HG02970 (cell line): ENCODE measurements at regions not wholly inside any gene's neighbourhood (a gene's known extent, or its start where the extent isn't known, plus 50 kb on each side); places are given as distances from the start of the nearest gene placed in this dataset.

Source experiments
- ATAC-seq: cut with Tn5 transposase; IDR thresholded peaks from one replicate; pipeline ENCODE4 v1.9.1; 2021; ENCODE audit warnings: mild to moderate bottlenecking, moderate library complexity, moderate number of reproducible peaks; ENCODE audit not compliant: unreplicated experiment, low FRiP score

GRCh38 chr4:185892165-185892564, 80.2 kb upstream of the SORBS2 start:
- ATAC-seq = no peak

- no peak for ATAC-seq
Observed at GRCh38 chr4:185893500-185893899, 81.5 kb upstream of the SORBS2 start.

- no peak for ATAC-seq
Observed at GRCh38 chr4:185894481-185894880, 82.5 kb upstream of the SORBS2 start.

- ATAC-seq = no peak
Observed at GRCh38 chr4:185895351-185895750, 83.4 kb upstream of the SORBS2 start.

- ATAC-seq = no peak
Observed at GRCh38 chr4:185895866-185896265, 83.9 kb upstream of the SORBS2 start.

- no peak for ATAC-seq
Observed at GRCh38 chr4:185896817-185897488, 85.0 kb upstream of the SORBS2 start.

- ATAC-seq = no peak
Observed at GRCh38 chr4:185898413-185898812, 86.4 kb upstream of the SORBS2 start.

- ATAC-seq = no peak
Observed at GRCh38 chr4:185899833-185900232, 87.8 kb upstream of the SORBS2 start.

- no peak for ATAC-seq
Observed at GRCh38 chr4:185902654-185903053, 90.7 kb upstream of the SORBS2 start.

- ATAC-seq = no peak
Observed at GRCh38 chr4:185903205-185903604, 91.2 kb upstream of the SORBS2 start.

- ATAC-seq = no peak
Observed at GRCh38 chr4:185904381-185904780, 92.4 kb upstream of the SORBS2 start.

GRCh38 chr4:185909972-185910371, 98.0 kb upstream of the SORBS2 start:
- ATAC-seq = no peak

GRCh38 chr4:185911556-185912064, 99.6 kb upstream of the SORBS2 start:
- no peak for ATAC-seq

GRCh38 chr4:185912779-185913178, 100.8 kb upstream of the SORBS2 start:
- ATAC-seq = no peak

GRCh38 chr4:185914583-185915199, 102.7 kb upstream of the SORBS2 start:
- ATAC-seq = no peak

- ATAC-seq = no peak
Observed at GRCh38 chr4:185915271-185915670, 103.3 kb upstream of the SORBS2 start.

- no peak for ATAC-seq
Observed at GRCh38 chr4:185915817-185916216, 103.8 kb upstream of the SORBS2 start.

GRCh38 chr4:185916231-185916630, 104.2 kb upstream of the SORBS2 start:
- no peak for ATAC-seq

- no peak for ATAC-seq
Observed at GRCh38 chr4:185916683-185917082, 104.7 kb upstream of the SORBS2 start.

- no peak for ATAC-seq
Observed at GRCh38 chr4:185919107-185919506, 107.1 kb upstream of the SORBS2 start.

- ATAC-seq = no peak
Observed at GRCh38 chr4:185920171-185920570, 108.2 kb upstream of the SORBS2 start.

- no peak for ATAC-seq
Observed at GRCh38 chr4:185920691-185921260, 108.8 kb upstream of the SORBS2 start.
